Stimulated activated CD8-positive, alpha-beta memory T cell treated with anti-CD3 and anti-CD28 coated beads, Interleukin-15, amount 100 ng/mL, for 4 hours (primary cell): ENCODE measurements at regions not wholly inside any gene's neighbourhood (a gene's known extent, or its start where the extent isn't known, plus 50 kb on each side); places are given as distances from the start of the nearest gene placed in this dataset.

Source experiments
- DNase-seq, 2 donors: peaks; one replicate each; pipeline ENCODE4 v3.0.0-alpha.2; 2020; ENCODE audit warnings: low read depth in 2 of 2

- no peak for DNase-seq
Observed at GRCh38 chr20:1712634-1713624, 55.4 kb upstream of the SIRPG start.

GRCh38 chr20:1711826-1712601, 54.4 kb upstream of the SIRPG start:
- DNase-seq, result no peak

GRCh38 chr20:1711266-1711665, 53.7 kb upstream of the SIRPG start:
- DNase-seq, result no peak

- DNase-seq, result no peak
Observed at GRCh38 chr20:1710484-1710883, 52.9 kb upstream of the SIRPG start.

- no peak for DNase-seq
Observed at GRCh38 chr20:1707588-1708449, 50.2 kb upstream of the SIRPG start.
